ENCODE measurements at regions not wholly inside any gene's neighbourhood (a gene's known extent, or its start where the extent isn't known, plus 50 kb on each side); places are given as distances from the start of the nearest gene placed in this dataset.

- TF ChIP-seq EP300 (IDR thresholded peaks at IDR 0.05) (no peak), POLR2A (IDR thresholded peaks at IDR 0.05) (no peak), POLR2AphosphoS5 (IDR thresholded peaks at IDR 0.05) (no peak)
- TF ChIP-seq, protein P1, sequence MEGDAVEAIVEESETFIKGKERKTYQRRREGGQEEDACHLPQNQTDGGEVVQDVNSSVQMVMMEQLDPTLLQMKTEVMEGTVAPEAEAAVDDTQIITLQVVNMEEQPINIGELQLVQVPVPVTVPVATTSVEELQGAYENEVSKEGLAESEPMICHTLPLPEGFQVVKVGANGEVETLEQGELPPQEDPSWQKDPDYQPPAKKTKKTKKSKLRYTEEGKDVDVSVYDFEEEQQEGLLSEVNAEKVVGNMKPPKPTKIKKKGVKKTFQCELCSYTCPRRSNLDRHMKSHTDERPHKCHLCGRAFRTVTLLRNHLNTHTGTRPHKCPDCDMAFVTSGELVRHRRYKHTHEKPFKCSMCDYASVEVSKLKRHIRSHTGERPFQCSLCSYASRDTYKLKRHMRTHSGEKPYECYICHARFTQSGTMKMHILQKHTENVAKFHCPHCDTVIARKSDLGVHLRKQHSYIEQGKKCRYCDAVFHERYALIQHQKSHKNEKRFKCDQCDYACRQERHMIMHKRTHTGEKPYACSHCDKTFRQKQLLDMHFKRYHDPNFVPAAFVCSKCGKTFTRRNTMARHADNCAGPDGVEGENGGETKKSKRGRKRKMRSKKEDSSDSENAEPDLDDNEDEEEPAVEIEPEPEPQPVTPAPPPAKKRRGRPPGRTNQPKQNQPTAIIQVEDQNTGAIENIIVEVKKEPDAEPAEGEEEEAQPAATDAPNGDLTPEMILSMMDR (IDR thresholded peaks at IDR 0.05): no peak
- ATAC-seq: no peak
- 51 to 100% methylated on average over 1 to 5 of the region's 8 CpGs for WGBS, 2 donors (ENCODE audit: low coverage in 1 of 2)
- no peaks in the 10 kb centered on the region for H3K27me3 ChIP-seq
- no peak overlapping the region for H3K27ac ChIP-seq
- no peaks in the 10 kb centered on the region for H3K9me3 ChIP-seq
- no peaks in the 10 kb centered on the region for H3K36me3 ChIP-seq
- peaks cover 0 to 35% (median 7%) of the 10 kb centered on the region in 3 donors for H3K4me1 ChIP-seq
- no peak overlapping the region for H3K4me3 ChIP-seq
These were observed 130.4 kb downstream of the ADAMTS15 start for GRCh38 chr11:130578738-130579368.

DNA sequence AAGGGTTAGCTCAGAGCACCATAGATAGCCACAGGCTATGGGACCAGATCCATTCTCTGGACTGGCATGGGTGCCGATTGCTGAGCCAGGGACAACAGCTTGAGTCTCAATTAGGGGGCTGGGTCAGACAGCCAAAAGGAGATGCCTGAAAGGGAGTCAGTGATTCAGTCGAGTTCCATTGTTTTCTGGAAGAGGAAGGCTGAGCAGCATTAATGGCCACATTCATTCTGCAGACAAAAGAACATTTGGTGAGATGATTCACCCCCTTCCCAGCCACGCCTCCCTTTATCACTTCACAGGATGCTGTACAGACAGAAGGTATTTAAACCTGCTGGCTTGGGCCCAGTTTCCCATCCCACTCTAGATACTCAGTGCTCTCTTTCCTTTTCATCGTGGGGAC is 131.9 kb downstream of the ADAMTS15 start:
- no peaks in the 10 kb centered on the region for H3K27me3 ChIP-seq
- TF ChIP-seq POLR2A (IDR thresholded peaks at IDR 0.05): no peak
- TF ChIP-seq POLR2AphosphoS5 (IDR thresholded peaks at IDR 0.05): peak; percentile 2
- H3K4me1 ChIP-seq: peaks cover 0 to 35% (median 7%) of the 10 kb centered on the region in 3 donors
- H3K9me3 ChIP-seq: no peaks in the 10 kb centered on the region
- ATAC-seq: peak; percentile 50
- no peak overlapping the region for H3K4me3 ChIP-seq
- peak overlapping the region in 3 of 4 donors; percentile 74 to 75 (median 74) for H3K27ac ChIP-seq
- 32% methylated on average over 4 of the region's 4 CpGs; no CpG with 5 or more reads in 1 of the 2 donors for WGBS, 2 donors (ENCODE audit: low coverage in 1 of 2)
- H3K36me3 ChIP-seq: no peaks in the 10 kb centered on the region

GRCh38 chr11:130580891-130581492 is 132.5 kb downstream of the ADAMTS15 start:
- Histone ChIP-seq H3K9me3 (no peaks in the 10 kb centered on the region), H3K4me3 (no peak overlapping the region), H3K4me1 (peaks cover 0 to 35% (median 7%) of the 10 kb centered on the region in 3 donors), H3K36me3 (no peaks in the 10 kb centered on the region), H3K27ac (peak overlapping the region; percentile 60 to 75 (median 74)), H3K27me3 (no peaks in the 10 kb centered on the region)
- no peak for TF ChIP-seq POLR2A (IDR thresholded peaks at IDR 0.05)
- TF ChIP-seq POLR2AphosphoS5 (IDR thresholded peaks at IDR 0.05): peak; percentile 3
- TF ChIP-seq, protein P1 (IDR thresholded peaks at IDR 0.05): no peak
- TF ChIP-seq EP300 (IDR thresholded peaks at IDR 0.05): no peak
- peak; percentile 44 for ATAC-seq
- WGBS, 2 donors (ENCODE audit: low coverage in 1 of 2): 8 to 30% methylated on average over 4 of the region's 5 CpGs

- no peak overlapping the region for H3K4me3 ChIP-seq
- 28 to 40% methylated on average over 1 to 2 of the region's 2 CpGs for WGBS, 2 donors (ENCODE audit: low coverage in 1 of 2)
- peaks cover 0 to 35% (median 7%) of the 10 kb centered on the region in 3 donors for H3K4me1 ChIP-seq
- no peak for ATAC-seq
- TF ChIP-seq POLR2A (IDR thresholded peaks at IDR 0.05) (no peak), POLR2AphosphoS5 (IDR thresholded peaks at IDR 0.05) (no peak), EP300 (IDR thresholded peaks at IDR 0.05) (no peak)
- TF ChIP-seq, protein P1 (IDR thresholded peaks at IDR 0.05): no peak
- H3K9me3 ChIP-seq: no peaks in the 10 kb centered on the region
- peak overlapping the region in 3 of 4 donors; percentile 74 to 75 (median 74) for H3K27ac ChIP-seq
- H3K36me3 ChIP-seq: no peaks in the 10 kb centered on the region
- no peaks in the 10 kb centered on the region for H3K27me3 ChIP-seq
These were observed 133.2 kb downstream of the ADAMTS15 start for GRCh38 chr11:130581646-130582045.

DNA sequence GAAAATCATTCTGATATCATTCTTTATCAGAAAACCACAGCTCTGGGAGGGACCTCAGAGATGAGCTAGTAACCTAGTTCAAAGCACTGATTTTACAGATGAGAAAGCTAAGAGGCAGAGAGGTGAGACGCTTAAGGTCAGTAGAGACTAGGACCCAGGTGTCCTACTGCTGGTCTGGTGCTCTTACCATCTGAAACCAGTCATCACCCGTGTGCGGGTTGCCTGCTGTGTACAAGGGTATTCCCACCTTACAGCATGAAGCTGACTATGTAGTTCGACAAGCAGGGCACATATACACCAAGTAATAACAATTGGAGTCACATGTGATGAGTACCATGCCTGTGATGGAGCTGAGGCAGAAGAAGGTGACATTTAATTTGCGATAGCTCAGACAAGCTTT is 133.7 kb downstream of the ADAMTS15 start:
- H3K36me3 ChIP-seq: no peaks in the 10 kb centered on the region
- no peaks in the 10 kb centered on the region for H3K9me3 ChIP-seq
- 87 to 100% methylated on average over 1 to 3 of the region's 5 CpGs for WGBS, 2 donors (ENCODE audit: low coverage in 1 of 2)
- TF ChIP-seq POLR2A (IDR thresholded peaks at IDR 0.05) (no peak), POLR2AphosphoS5 (IDR thresholded peaks at IDR 0.05) (no peak), EP300 (IDR thresholded peaks at IDR 0.05) (no peak)
- TF ChIP-seq, protein P1 (IDR thresholded peaks at IDR 0.05): no peak
- H3K27me3 ChIP-seq: no peaks in the 10 kb centered on the region
- no peak overlapping the region for H3K4me3 ChIP-seq
- H3K4me1 ChIP-seq: peaks cover 0 to 34% (median 7%) of the 10 kb centered on the region in 3 donors
- H3K27ac ChIP-seq: peak overlapping the region in 3 of 4 donors; percentile 74 to 75 (median 74)
- no peak for ATAC-seq
